Activated gamma-delta T cell treated with Interleukin-2 at 50 U/mL for 16 hours (primary cell): ENCODE measurements at regions not wholly inside any gene's neighbourhood (a gene's known extent, or its start where the extent isn't known, plus 50 kb on each side); places are given as distances from the start of the nearest gene placed in this dataset.
"Not testable (repeated sequence)": the region's sequence is repeated elsewhere in the genome, so short reads cannot be mapped to it uniquely, and the experiment has no call there.

Experiments
- DNase-seq: peaks from one replicate; pipeline ENCODE4 v3.0.0-alpha.2; 2020

GRCh38 chr21:22804151-22804550, 1805.9 kb downstream of the NCAM2 start:
- DNase-seq = no peak

- DNase-seq = no peak
Observed at GRCh38 chr21:22806278-22806677, 1808.1 kb downstream of the NCAM2 start.

- DNase-seq = no peak
Observed at GRCh38 chr21:22813201-22813600, 1815.0 kb downstream of the NCAM2 start.

GRCh38 chr21:22818681-22819485, 1820.7 kb downstream of the NCAM2 start:
- DNase-seq = not testable (repeated sequence)

- no peak for DNase-seq
Observed at GRCh38 chr21:22827422-22827821, 1829.2 kb downstream of the NCAM2 start.

- no peak for DNase-seq
Observed at GRCh38 chr21:22842875-22843274, 1844.7 kb downstream of the NCAM2 start.

GRCh38 chr21:22855581-22855980, 1857.4 kb downstream of the NCAM2 start:
- DNase-seq = no peak

GRCh38 chr21:22871692-22872091, 1873.5 kb downstream of the NCAM2 start:
- no peak for DNase-seq

- no peak for DNase-seq
Observed at GRCh38 chr21:22880573-22880972, 1882.4 kb downstream of the NCAM2 start.

- DNase-seq = no peak
Observed at GRCh38 chr21:22881131-22881530, 1882.9 kb downstream of the NCAM2 start.

GRCh38 chr21:22885079-22885478, 1886.9 kb downstream of the NCAM2 start:
- no peak for DNase-seq

GRCh38 chr21:22885614-22886013, 1887.4 kb downstream of the NCAM2 start:
- no peak for DNase-seq

GRCh38 chr21:22889445-22889844, 1891.2 kb downstream of the NCAM2 start:
- no peak for DNase-seq

- no peak for DNase-seq
Observed at GRCh38 chr21:22890656-22891055, 1892.4 kb downstream of the NCAM2 start.

- DNase-seq = no peak
Observed at GRCh38 chr21:22892028-22892427, 1893.8 kb downstream of the NCAM2 start.

GRCh38 chr21:22892740-22893139, 1894.5 kb downstream of the NCAM2 start:
- DNase-seq = no peak

- DNase-seq = no peak
Observed at GRCh38 chr21:22898051-22898665, 1899.9 kb downstream of the NCAM2 start.

- no peak for DNase-seq
Observed at GRCh38 chr21:22900490-22900889, 1902.3 kb downstream of the NCAM2 start.

GRCh38 chr21:22903851-22904250, 1905.6 kb downstream of the NCAM2 start:
- DNase-seq = no peak

- DNase-seq = no peak
Observed at GRCh38 chr21:22904385-22904784, 1906.2 kb downstream of the NCAM2 start.

- no peak for DNase-seq
Observed at GRCh38 chr21:22925032-22925431, 1926.8 kb downstream of the NCAM2 start.

- DNase-seq = no peak
Observed at GRCh38 chr21:22927469-22927868, 1929.3 kb downstream of the NCAM2 start.

- no peak for DNase-seq
Observed at GRCh38 chr21:22941779-22942490, 1943.7 kb downstream of the NCAM2 start.

- DNase-seq = no peak
Observed at GRCh38 chr21:22955559-22955958, 1957.3 kb downstream of the NCAM2 start.
